Psoas muscle (tissue), 7 donors: ENCODE measurements at regions not wholly inside any gene's neighbourhood (a gene's known extent, or its start where the extent isn't known, plus 50 kb on each side); places are given as distances from the start of the nearest gene placed in this dataset.
"Not testable (repeated sequence)": the region's sequence is repeated elsewhere in the genome, so short reads cannot be mapped to it uniquely, and the experiment has no call there.

Experiments
- ATAC-seq, 4 donors: fragments of 200-7000 bp; cut with Tn5 transposase; one replicate each; pipeline ENCODE4 v1.9.1; 2020; ENCODE audit warnings: moderate library complexity in 3 of 4, mild to moderate bottlenecking in 2 of 4
- DNase-seq, 2 donors: peaks; one replicate each; pipeline ENCODE4 v3.0.0-alpha.2; 2020
- H3K27ac ChIP-seq: fragments of 200-600 bp; one replicate; pipeline ENCODE4 v1.8.0; 2022
- H3K27me3 ChIP-seq, 3 donors: fragments of 200-600 bp in 1 of 3; one replicate each; pipeline versions ENCODE4 v1.6.1 to v1.8.0; 2013 to 2022; ENCODE audit warnings: low read length in 2 of 3, mild to moderate bottlenecking in 2 of 3, moderate library complexity in 1 of 3; ENCODE audit not compliant: insufficient read depth in 3 of 3
- H3K36me3 ChIP-seq, 2 donors: fragments of 200-600 bp in 1 of 2; one replicate each; pipeline versions ENCODE4 v1.6.1 to v1.8.0; 2013 to 2022; ENCODE audit warnings: low read depth in 1 of 2, mild to moderate bottlenecking in 1 of 2, moderate library complexity in 1 of 2; ENCODE audit not compliant: insufficient read depth in 1 of 2
- H3K4me1 ChIP-seq: fragments of 200-600 bp; one replicate; pipeline ENCODE4 v1.8.0; 2022
- H3K4me3 ChIP-seq: fragments of 200-600 bp; one replicate; pipeline ENCODE4 v1.8.0; 2022; ENCODE audit warnings: mild to moderate bottlenecking
- H3K9me3 ChIP-seq: fragments of 200-600 bp; one replicate; pipeline ENCODE4 v1.8.0; 2022
- CTCF ChIP-seq: fragments of 200-600 bp; IDR thresholded peaks from one replicate; pipeline ENCODE4 v1.8.0; 2022; ENCODE audit warnings: antibody characterized with exemption
- WGBS, 3 donors: extraction: QIAGEN DNeasy Blood & Tissue Kit; methylation state at CpG; one replicate each; pipeline versions ENCODE4 v1.1.6 to v1.1.7; 2013; 5-methylcytosine and 5-hydroxymethylcytosine counted together
- intact Hi-C, 2 donors: fragments of 100-400 bp; cut with DNase I; formaldehyde crosslinking; loops; one replicate each; pipeline versions ENCODE4 v1.11.0 to v1.14.2; 2022
- donor health status: healthy with polysubstance abuse.
- donor health status: DM: no; HTN: no; CAD: no; lungs with moderate emphysema.
- donor health status: Bipolar disorder and iron deficiency.
- donor health status: healthy.
- donor health status: DM: yes; HTN: yes; CAD: no.
- donor health status: DM: no; HTN: no; CAD: no.
- donor health status: DM: yes; HTN: yes; CAD: no.

- ATAC-seq (no peak), DNase-seq (no peak)
- no peak overlapping the region for H3K4me3 ChIP-seq
- H3K27me3 ChIP-seq: peaks cover 0 to 2% (median 0%) of the 10 kb centered on the region in 3 donors
- H3K27ac ChIP-seq: no peak overlapping the region
- WGBS, 3 donors: 73 to 83% (median 76%) methylated on average over 13 of the region's 13 CpGs
- intact Hi-C loops: no loop called here
- no peaks in the 10 kb centered on the region for H3K36me3 ChIP-seq
- no peaks in the 10 kb centered on the region for H3K9me3 ChIP-seq
- TF ChIP-seq CTCF: no peak
- no peaks in the 10 kb centered on the region for H3K4me1 ChIP-seq
Measured at GRCh38 chr4:9704551-9705332, 76.7 kb upstream of the DRD5 start.

DNA sequence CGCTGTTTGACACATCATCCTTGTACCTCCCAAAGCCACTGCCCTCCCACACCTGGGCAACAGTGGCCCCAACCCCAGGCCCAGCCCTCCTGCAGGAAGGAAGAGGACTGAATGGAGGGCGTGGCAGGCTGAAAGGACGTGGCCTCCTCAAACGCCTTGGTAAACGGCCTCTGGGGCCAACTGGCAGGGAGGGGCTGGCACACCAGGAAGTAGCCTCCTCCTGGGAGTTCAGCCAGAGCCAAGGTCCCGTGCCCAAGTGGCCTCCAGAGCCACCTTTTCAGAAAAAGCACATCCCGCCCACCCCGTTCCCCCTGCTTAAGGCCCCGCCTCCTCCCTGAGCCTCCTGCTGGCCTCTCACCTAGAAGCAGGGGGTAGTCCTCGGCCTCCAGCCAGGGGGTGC is 74.2 kb upstream of the DRD5 start:
- H3K36me3 ChIP-seq, H3K4me3 ChIP-seq, H3K4me1 ChIP-seq, H3K9me3 ChIP-seq, DNase-seq, intact Hi-C loops, H3K27ac ChIP-seq, ATAC-seq, H3K27me3 ChIP-seq: not testable (repeated sequence)
- 34 to 53% (median 39%) methylated on average over 9 to 10 of the region's 10 CpGs for WGBS, 3 donors

DNA sequence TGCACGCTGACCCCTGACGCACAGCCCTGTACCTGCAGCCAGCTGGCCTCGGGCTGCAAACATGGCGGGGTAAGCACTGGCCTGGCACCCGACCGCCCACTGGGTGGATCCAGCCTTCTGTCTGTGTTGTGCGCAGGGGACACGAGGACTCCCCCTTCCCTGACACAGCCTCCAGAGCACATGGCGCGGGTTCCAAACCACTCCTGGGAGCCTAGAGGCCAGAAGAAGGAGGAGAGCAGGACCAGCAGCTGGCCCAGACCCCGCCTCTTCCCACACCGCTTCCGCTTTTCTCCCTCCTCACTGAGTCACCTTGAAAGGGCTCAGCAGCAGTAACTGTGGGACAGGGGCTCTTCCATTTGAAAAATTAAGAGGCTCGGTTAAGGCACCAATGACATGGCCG is 73.5 kb upstream of the DRD5 start:
- intact Hi-C loops, H3K36me3 ChIP-seq, ATAC-seq, DNase-seq, H3K4me1 ChIP-seq, H3K4me3 ChIP-seq, H3K27ac ChIP-seq, H3K9me3 ChIP-seq, H3K27me3 ChIP-seq: not testable (repeated sequence)
- WGBS, 3 donors: 92 to 93% (median 93%) methylated on average over 7 to 15 of the region's 15 CpGs

GRCh38 chr4:9709724-9710123 is 71.7 kb upstream of the DRD5 start:
- Histone ChIP-seq H3K36me3 (no peaks in the 10 kb centered on the region), H3K27me3 (no peaks in the 10 kb centered on the region), H3K4me1 (no peaks in the 10 kb centered on the region), H3K9me3 (no peaks in the 10 kb centered on the region), H3K4me3 (no peak overlapping the region), H3K27ac (no peak overlapping the region)
- ATAC-seq (no peak), DNase-seq (no peak)
- 91 to 95% (median 93%) methylated on average over 10 to 11 of the region's 11 CpGs for WGBS, 3 donors
- TF ChIP-seq CTCF: no peak
- intact Hi-C loops: no loop called here

DNA sequence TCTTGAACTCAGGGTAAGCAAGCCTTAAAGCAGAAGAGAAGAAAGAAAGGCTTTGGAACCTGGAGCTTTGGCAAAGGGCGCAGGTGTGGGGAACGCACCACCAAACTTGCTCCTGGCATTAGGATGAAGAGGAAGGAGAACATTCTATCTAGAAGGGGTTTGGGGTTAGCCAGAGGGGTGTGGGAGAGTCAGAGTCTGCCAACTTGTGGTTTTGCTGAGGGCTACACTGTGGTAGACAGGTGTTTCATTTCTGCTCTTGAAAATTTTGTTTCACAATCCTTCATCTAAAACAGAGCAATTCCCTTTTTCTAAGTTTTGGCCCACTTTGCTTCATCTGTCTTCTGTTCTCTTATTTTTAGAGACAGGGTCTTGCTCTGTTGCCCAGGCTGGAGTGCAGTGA is 66.2 kb upstream of the DRD5 start:
- H3K27ac ChIP-seq, intact Hi-C loops, ATAC-seq, H3K9me3 ChIP-seq, H3K4me3 ChIP-seq, DNase-seq, H3K36me3 ChIP-seq, H3K27me3 ChIP-seq, H3K4me1 ChIP-seq: not testable (repeated sequence)
- 92 to 100% (median 94%) methylated on average over 2 of the region's 2 CpGs for WGBS, 3 donors

- 50 to 78% (median 57%) methylated on average over 3 of the region's 3 CpGs for WGBS, 3 donors
- H3K27ac ChIP-seq: no peak overlapping the region
- ATAC-seq: no peak
- H3K27me3 ChIP-seq: no peaks in the 10 kb centered on the region
- DNase-seq: no peak
- no peak for TF ChIP-seq CTCF
- intact Hi-C loops: no loop called here
- no peaks in the 10 kb centered on the region for H3K36me3 ChIP-seq
- no peaks in the 10 kb centered on the region for H3K4me1 ChIP-seq
- H3K9me3 ChIP-seq: no peaks in the 10 kb centered on the region
- H3K4me3 ChIP-seq: no peak overlapping the region
Measured at GRCh38 chr4:9716093-9716492, 65.3 kb upstream of the DRD5 start.

GRCh38 chr4:9718246-9718939 is 63.0 kb upstream of the DRD5 start:
- H3K27ac ChIP-seq, H3K9me3 ChIP-seq, H3K4me1 ChIP-seq, ATAC-seq, H3K36me3 ChIP-seq, H3K27me3 ChIP-seq, H3K4me3 ChIP-seq, intact Hi-C loops, DNase-seq: not testable (repeated sequence)
- WGBS, 3 donors: 3 to 21% (median 11%) methylated on average over 1 of the region's 1 CpG

- DNase-seq: not testable (repeated sequence)
Measured at GRCh38 chr4:9722131-9722530, 59.3 kb upstream of the DRD5 start.

More at GRCh38 chr4:9722131-9722530, 59.3 kb upstream of the DRD5 start:
- H3K4me3 ChIP-seq, intact Hi-C loops, H3K9me3 ChIP-seq, ATAC-seq, H3K27me3 ChIP-seq, H3K27ac ChIP-seq, H3K4me1 ChIP-seq, H3K36me3 ChIP-seq: not testable (repeated sequence)
- 72 to 73% (median 73%) methylated on average over 9 to 11 of the region's 11 CpGs for WGBS, 3 donors
